ENCODE measurements at regions not wholly inside any gene's neighbourhood (a gene's known extent, or its start where the extent isn't known, plus 50 kb on each side); places are given as distances from the start of the nearest gene placed in this dataset.

GRCh38 chr6:10303608-10304506, 111.0 kb downstream of the TFAP2A start:
- no peak for TF ChIP-seq CTCF (IDR thresholded peaks at IDR 0.05; ENCODE audit: low read depth, low read length)
- no peak overlapping the region for H3K4me3 ChIP-seq (ENCODE audit: low read depth, low read length)

- no peak for TF ChIP-seq CTCF (IDR thresholded peaks at IDR 0.05; ENCODE audit: low read depth, low read length)
- no peak overlapping the region for H3K4me3 ChIP-seq (ENCODE audit: low read depth, low read length)
These were observed 112.2 kb downstream of the TFAP2A start for GRCh38 chr6:10302566-10303235.

GRCh38 chr6:10300071-10300470, 114.8 kb downstream of the TFAP2A start:
- H3K4me3 ChIP-seq (ENCODE audit: low read depth, low read length): no peak overlapping the region
- TF ChIP-seq CTCF (IDR thresholded peaks at IDR 0.05; ENCODE audit: low read depth, low read length): no peak

GRCh38 chr6:10297832-10298231, 117.0 kb downstream of the TFAP2A start:
- TF ChIP-seq CTCF (IDR thresholded peaks at IDR 0.05; ENCODE audit: low read depth, low read length): no peak
- no peak overlapping the region for H3K4me3 ChIP-seq (ENCODE audit: low read depth, low read length)

GRCh38 chr6:10278746-10279145, 136.1 kb downstream of the TFAP2A start:
- H3K4me3 ChIP-seq (ENCODE audit: low read depth, low read length): no peak overlapping the region
- TF ChIP-seq CTCF (IDR thresholded peaks at IDR 0.05; ENCODE audit: low read depth, low read length): no peak

- no peak for TF ChIP-seq CTCF (IDR thresholded peaks at IDR 0.05; ENCODE audit: low read depth, low read length)
- H3K4me3 ChIP-seq (ENCODE audit: low read depth, low read length): no peak overlapping the region
These were observed 138.1 kb downstream of the TFAP2A start for GRCh38 chr6:10276660-10277287.

GRCh38 chr6:10276106-10276505, 138.8 kb downstream of the TFAP2A start:
- no peak for TF ChIP-seq CTCF (IDR thresholded peaks at IDR 0.05; ENCODE audit: low read depth, low read length)
- H3K4me3 ChIP-seq (ENCODE audit: low read depth, low read length): no peak overlapping the region

All from WI38 (cell line).